ENCODE measurements at regions not wholly inside any gene's neighbourhood (a gene's known extent, or its start where the extent isn't known, plus 50 kb on each side); places are given as distances from the start of the nearest gene placed in this dataset.

DNA sequence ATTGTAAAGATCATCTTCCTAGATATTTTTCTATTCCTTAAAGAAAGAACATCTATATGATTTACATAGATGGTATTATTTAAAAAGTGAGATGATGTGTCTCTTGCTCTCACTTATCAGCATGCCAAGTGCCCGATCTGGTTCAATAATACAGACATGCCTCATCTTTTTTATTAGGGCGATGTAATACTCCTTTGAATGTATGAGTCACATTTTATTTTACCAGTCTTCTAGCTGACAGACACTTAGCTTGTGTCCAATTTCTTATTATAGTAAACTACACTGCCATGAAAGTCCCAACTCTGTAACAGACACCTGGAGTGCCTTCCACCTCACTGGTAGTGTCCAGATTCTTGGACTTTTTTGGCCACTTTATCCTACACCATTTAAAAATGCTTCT is 586.6 kb upstream of the BTBD3 start:
- Mint-ChIP-seq H3K4me3 (no peak overlapping the region), H3K27ac (no peak overlapping the region), H3K4me1 (peaks cover 10% of the 10 kb centered on the region; the same call in 2 of the 3 replicates), H3K9me3 (no peaks in the 10 kb centered on the region), H3K27me3 (ENCODE audit: insufficient read depth, low read depth, poor library complexity) (no peaks in the 10 kb centered on the region), H3K36me3 (ENCODE audit: low read depth) (no peaks in the 10 kb centered on the region)
- Histone ChIP-seq H3K4me1 (ENCODE audit: insufficient read depth) (peaks cover 5% of the 10 kb centered on the region; the same call in 1 of the 2 replicates), H3K79me2 (replicated peaks; ENCODE audit: insufficient read depth) (no peaks in the 10 kb centered on the region), H4K20me1 (replicated peaks; ENCODE audit: insufficient read depth) (no peaks in the 10 kb centered on the region), H3K4me3 (no peak overlapping the region), H3K27me3 (ENCODE audit: insufficient read depth) (no peaks in the 10 kb centered on the region), H2AFZ (no peak overlapping the region), H3K27ac (ENCODE audit: low read depth) (no peak overlapping the region), H3F3A (replicated peaks; ENCODE audit: low read depth) (no peaks in the 10 kb centered on the region), H3K4me2 (no peak overlapping the region), H3K36me3 (ENCODE audit: insufficient read depth) (no peaks in the 10 kb centered on the region), H3K9me2 (ENCODE audit: insufficient read depth) (no peaks in the 10 kb centered on the region)
- TF ChIP-seq EZH2phosphoT487 (IDR thresholded peaks at IDR 0.05; ENCODE audit: unreplicated experiment) (no peak), POLR2AphosphoS5 (IDR thresholded peaks at IDR 0.05; ENCODE audit: low read depth) (no peak), NANOG (IDR thresholded peaks at IDR 0.05; ENCODE audit: borderline replicate concordance) (no peak), ZNF331 (CRISPR knock-in tag; IDR thresholded peaks at IDR 0.05; ENCODE audit: low read depth) (no peak), STAT1 (IDR thresholded peaks at IDR 0.05; ENCODE audit: unreplicated experiment) (no peak), EZH2 (IDR thresholded peaks at IDR 0.05; ENCODE audit: low read depth, unreplicated experiment) (no peak), CREB1 (CRISPR knock-in tag; IDR thresholded peaks at IDR 0.05; ENCODE audit: low read depth) (no peak), ZNF114 (CRISPR knock-in tag; IDR thresholded peaks at IDR 0.05) (no peak), JUNB (IDR thresholded peaks at IDR 0.05; ENCODE audit: unreplicated experiment) (no peak)
- TF ChIP-seq, protein P1, sequence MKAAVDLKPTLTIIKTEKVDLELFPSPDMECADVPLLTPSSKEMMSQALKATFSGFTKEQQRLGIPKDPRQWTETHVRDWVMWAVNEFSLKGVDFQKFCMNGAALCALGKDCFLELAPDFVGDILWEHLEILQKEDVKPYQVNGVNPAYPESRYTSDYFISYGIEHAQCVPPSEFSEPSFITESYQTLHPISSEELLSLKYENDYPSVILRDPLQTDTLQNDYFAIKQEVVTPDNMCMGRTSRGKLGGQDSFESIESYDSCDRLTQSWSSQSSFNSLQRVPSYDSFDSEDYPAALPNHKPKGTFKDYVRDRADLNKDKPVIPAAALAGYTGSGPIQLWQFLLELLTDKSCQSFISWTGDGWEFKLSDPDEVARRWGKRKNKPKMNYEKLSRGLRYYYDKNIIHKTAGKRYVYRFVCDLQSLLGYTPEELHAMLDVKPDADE (IDR thresholded peaks at IDR 0.05) = no peak
- TF ChIP-seq, protein P2, sequence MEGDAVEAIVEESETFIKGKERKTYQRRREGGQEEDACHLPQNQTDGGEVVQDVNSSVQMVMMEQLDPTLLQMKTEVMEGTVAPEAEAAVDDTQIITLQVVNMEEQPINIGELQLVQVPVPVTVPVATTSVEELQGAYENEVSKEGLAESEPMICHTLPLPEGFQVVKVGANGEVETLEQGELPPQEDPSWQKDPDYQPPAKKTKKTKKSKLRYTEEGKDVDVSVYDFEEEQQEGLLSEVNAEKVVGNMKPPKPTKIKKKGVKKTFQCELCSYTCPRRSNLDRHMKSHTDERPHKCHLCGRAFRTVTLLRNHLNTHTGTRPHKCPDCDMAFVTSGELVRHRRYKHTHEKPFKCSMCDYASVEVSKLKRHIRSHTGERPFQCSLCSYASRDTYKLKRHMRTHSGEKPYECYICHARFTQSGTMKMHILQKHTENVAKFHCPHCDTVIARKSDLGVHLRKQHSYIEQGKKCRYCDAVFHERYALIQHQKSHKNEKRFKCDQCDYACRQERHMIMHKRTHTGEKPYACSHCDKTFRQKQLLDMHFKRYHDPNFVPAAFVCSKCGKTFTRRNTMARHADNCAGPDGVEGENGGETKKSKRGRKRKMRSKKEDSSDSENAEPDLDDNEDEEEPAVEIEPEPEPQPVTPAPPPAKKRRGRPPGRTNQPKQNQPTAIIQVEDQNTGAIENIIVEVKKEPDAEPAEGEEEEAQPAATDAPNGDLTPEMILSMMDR (conservative IDR thresholded peaks at IDR 0.05; ENCODE audit: low read depth in 2 of 2) = no peak
- TF ChIP-seq, protein P3, sequence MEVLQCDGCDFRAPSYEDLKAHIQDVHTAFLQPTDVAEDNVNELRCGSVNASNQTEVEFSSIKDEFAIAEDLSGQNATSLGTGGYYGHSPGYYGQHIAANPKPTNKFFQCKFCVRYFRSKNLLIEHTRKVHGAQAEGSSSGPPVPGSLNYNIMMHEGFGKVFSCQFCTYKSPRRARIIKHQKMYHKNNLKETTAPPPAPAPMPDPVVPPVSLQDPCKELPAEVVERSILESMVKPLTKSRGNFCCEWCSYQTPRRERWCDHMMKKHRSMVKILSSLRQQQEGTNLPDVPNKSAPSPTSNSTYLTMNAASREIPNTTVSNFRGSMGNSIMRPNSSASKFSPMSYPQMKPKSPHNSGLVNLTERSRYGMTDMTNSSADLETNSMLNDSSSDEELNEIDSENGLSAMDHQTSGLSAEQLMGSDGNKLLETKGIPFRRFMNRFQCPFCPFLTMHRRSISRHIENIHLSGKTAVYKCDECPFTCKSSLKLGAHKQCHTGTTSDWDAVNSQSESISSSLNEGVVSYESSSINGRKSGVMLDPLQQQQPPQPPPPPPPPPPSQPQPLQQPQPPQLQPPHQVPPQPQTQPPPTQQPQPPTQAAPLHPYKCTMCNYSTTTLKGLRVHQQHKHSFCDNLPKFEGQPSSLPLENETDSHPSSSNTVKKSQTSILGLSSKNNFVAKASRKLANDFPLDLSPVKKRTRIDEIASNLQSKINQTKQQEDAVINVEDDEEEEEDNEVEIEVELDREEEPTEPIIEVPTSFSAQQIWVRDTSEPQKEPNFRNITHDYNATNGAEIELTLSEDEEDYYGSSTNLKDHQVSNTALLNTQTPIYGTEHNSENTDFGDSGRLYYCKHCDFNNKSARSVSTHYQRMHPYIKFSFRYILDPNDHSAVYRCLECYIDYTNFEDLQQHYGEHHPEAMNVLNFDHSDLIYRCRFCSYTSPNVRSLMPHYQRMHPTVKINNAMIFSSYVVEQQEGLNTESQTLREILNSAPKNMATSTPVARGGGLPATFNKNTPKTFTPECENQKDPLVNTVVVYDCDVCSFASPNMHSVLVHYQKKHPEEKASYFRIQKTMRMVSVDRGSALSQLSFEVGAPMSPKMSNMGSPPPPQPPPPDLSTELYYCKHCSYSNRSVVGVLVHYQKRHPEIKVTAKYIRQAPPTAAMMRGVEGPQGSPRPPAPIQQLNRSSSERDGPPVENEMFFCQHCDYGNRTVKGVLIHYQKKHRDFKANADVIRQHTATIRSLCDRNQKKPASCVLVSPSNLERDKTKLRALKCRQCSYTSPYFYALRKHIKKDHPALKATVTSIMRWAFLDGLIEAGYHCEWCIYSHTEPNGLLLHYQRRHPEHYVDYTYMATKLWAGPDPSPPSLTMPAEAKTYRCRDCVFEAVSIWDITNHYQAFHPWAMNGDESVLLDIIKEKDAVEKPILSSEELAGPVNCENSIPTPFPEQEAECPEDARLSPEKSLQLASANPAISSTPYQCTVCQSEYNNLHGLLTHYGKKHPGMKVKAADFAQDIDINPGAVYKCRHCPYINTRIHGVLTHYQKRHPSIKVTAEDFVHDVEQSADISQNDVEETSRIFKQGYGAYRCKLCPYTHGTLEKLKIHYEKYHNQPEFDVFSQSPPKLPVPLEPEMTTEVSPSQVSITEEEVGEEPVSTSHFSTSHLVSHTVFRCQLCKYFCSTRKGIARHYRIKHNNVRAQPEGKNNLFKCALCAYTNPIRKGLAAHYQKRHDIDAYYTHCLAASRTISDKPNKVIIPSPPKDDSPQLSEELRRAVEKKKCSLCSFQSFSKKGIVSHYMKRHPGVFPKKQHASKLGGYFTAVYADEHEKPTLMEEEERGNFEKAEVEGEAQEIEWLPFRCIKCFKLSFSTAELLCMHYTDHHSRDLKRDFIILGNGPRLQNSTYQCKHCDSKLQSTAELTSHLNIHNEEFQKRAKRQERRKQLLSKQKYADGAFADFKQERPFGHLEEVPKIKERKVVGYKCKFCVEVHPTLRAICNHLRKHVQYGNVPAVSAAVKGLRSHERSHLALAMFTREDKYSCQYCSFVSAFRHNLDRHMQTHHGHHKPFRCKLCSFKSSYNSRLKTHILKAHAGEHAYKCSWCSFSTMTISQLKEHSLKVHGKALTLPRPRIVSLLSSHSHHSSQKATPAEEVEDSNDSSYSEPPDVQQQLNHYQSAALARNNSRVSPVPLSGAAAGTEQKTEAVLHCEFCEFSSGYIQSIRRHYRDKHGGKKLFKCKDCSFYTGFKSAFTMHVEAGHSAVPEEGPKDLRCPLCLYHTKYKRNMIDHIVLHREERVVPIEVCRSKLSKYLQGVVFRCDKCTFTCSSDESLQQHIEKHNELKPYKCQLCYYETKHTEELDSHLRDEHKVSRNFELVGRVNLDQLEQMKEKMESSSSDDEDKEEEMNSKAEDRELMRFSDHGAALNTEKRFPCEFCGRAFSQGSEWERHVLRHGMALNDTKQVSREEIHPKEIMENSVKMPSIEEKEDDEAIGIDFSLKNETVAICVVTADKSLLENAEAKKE (CRISPR knock-in tag; IDR thresholded peaks at IDR 0.05) = no peak
- TF ChIP-seq, protein P4, sequence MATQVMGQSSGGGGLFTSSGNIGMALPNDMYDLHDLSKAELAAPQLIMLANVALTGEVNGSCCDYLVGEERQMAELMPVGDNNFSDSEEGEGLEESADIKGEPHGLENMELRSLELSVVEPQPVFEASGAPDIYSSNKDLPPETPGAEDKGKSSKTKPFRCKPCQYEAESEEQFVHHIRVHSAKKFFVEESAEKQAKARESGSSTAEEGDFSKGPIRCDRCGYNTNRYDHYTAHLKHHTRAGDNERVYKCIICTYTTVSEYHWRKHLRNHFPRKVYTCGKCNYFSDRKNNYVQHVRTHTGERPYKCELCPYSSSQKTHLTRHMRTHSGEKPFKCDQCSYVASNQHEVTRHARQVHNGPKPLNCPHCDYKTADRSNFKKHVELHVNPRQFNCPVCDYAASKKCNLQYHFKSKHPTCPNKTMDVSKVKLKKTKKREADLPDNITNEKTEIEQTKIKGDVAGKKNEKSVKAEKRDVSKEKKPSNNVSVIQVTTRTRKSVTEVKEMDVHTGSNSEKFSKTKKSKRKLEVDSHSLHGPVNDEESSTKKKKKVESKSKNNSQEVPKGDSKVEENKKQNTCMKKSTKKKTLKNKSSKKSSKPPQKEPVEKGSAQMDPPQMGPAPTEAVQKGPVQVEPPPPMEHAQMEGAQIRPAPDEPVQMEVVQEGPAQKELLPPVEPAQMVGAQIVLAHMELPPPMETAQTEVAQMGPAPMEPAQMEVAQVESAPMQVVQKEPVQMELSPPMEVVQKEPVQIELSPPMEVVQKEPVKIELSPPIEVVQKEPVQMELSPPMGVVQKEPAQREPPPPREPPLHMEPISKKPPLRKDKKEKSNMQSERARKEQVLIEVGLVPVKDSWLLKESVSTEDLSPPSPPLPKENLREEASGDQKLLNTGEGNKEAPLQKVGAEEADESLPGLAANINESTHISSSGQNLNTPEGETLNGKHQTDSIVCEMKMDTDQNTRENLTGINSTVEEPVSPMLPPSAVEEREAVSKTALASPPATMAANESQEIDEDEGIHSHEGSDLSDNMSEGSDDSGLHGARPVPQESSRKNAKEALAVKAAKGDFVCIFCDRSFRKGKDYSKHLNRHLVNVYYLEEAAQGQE (IDR thresholded peaks at IDR 0.05; ENCODE audit: unreplicated experiment) = no peak
- DNase-seq (ENCODE audit: low spot score) (no peak), ATAC-seq (no peak)

Data from GM23338 (cell line).